ENCODE measurements at regions not wholly inside any gene's neighbourhood (a gene's known extent, or its start where the extent isn't known, plus 50 kb on each side); places are given as distances from the start of the nearest gene placed in this dataset.

GRCh38 chr1:38577385-38577784, 282.2 kb downstream of the RRAGC start:
- no peak for DNase-seq (ENCODE audit: low read depth, low spot score)

GRCh38 chr1:38576241-38576640, 283.3 kb downstream of the RRAGC start:
- no peak for DNase-seq (ENCODE audit: low read depth, low spot score)

- no peak for DNase-seq (ENCODE audit: low read depth, low spot score)
Observed at GRCh38 chr1:38571726-38572125, 287.8 kb downstream of the RRAGC start.

- no peak for DNase-seq (ENCODE audit: low read depth, low spot score)
Observed at GRCh38 chr1:38570657-38570975, 289.0 kb downstream of the RRAGC start.

- no peak for DNase-seq (ENCODE audit: low read depth, low spot score)
Observed at GRCh38 chr1:38569932-38570656, 289.5 kb downstream of the RRAGC start.

- no peak for DNase-seq (ENCODE audit: low read depth, low spot score)
Observed at GRCh38 chr1:38568061-38568857, 291.3 kb downstream of the RRAGC start.

- DNase-seq (ENCODE audit: low read depth, low spot score): no peak
Observed at GRCh38 chr1:38567401-38567800, 292.2 kb downstream of the RRAGC start.

GRCh38 chr1:38565020-38565491, 294.5 kb downstream of the RRAGC start:
- DNase-seq (ENCODE audit: low read depth, low spot score): no peak

GRCh38 chr1:38563942-38564735, 295.4 kb downstream of the RRAGC start:
- DNase-seq (ENCODE audit: low read depth, low spot score): no peak

- DNase-seq (ENCODE audit: low read depth, low spot score): no peak
Observed at GRCh38 chr1:38561725-38562124, 297.8 kb downstream of the RRAGC start.

- DNase-seq (ENCODE audit: low read depth, low spot score): no peak
Observed at GRCh38 chr1:38561110-38561509, 298.5 kb downstream of the RRAGC start.

GRCh38 chr1:38560457-38560856, 299.1 kb downstream of the RRAGC start:
- no peak for DNase-seq (ENCODE audit: low read depth, low spot score)

GRCh38 chr1:38559446-38560165, 300.0 kb downstream of the RRAGC start:
- no peak for DNase-seq (ENCODE audit: low read depth, low spot score)

GRCh38 chr1:38558500-38559445, 300.8 kb downstream of the RRAGC start:
- no peak for DNase-seq (ENCODE audit: low read depth, low spot score)

GRCh38 chr1:38558055-38558454, 301.5 kb downstream of the RRAGC start:
- DNase-seq (ENCODE audit: low read depth, low spot score): no peak

- no peak for DNase-seq (ENCODE audit: low read depth, low spot score)
Observed at GRCh38 chr1:38555594-38555993, 304.0 kb downstream of the RRAGC start.

- no peak for DNase-seq (ENCODE audit: low read depth, low spot score)
Observed at GRCh38 chr1:38555130-38555529, 304.4 kb downstream of the RRAGC start.

- no peak for DNase-seq (ENCODE audit: low read depth, low spot score)
Observed at GRCh38 chr1:38551318-38552307, 308.0 kb downstream of the RRAGC start.

GRCh38 chr1:38549191-38549590, 310.4 kb downstream of the RRAGC start:
- DNase-seq (ENCODE audit: low read depth, low spot score): no peak
